Osteocyte (in vitro differentiated cells): ENCODE measurements at regions not wholly inside any gene's neighbourhood (a gene's known extent, or its start where the extent isn't known, plus 50 kb on each side); places are given as distances from the start of the nearest gene placed in this dataset.
"Not testable (repeated sequence)": the region's sequence is repeated elsewhere in the genome, so short reads cannot be mapped to it uniquely, and the experiment has no call there.

ENCODE experiments used
- DNase-seq: peaks from one replicate; pipeline ENCODE4 v3.0.0; 2021; ENCODE audit warnings: mixed read lengths; ENCODE audit not compliant: unreplicated experiment; ENCODE audit errors: extremely low spot score
- H3K27ac Mint-ChIP-seq: one replicate; pipeline ENCODE4 v1.8.0; 2021; ENCODE audit warnings: mild to moderate bottlenecking, mixed read lengths; ENCODE audit not compliant: unreplicated experiment
- H3K27me3 Mint-ChIP-seq: one replicate; pipeline ENCODE4 v1.8.0; 2021; ENCODE audit warnings: mixed read lengths; ENCODE audit not compliant: unreplicated experiment
- H3K36me3 Mint-ChIP-seq: one replicate; pipeline ENCODE4 v1.8.0; 2021; ENCODE audit warnings: mixed read lengths; ENCODE audit not compliant: unreplicated experiment
- H3K4me1 Mint-ChIP-seq: one replicate; pipeline ENCODE4 v1.8.0; 2021; ENCODE audit warnings: mixed read lengths; ENCODE audit not compliant: unreplicated experiment
- H3K4me3 Mint-ChIP-seq: one replicate; pipeline ENCODE4 v1.8.0; 2021; ENCODE audit warnings: mild to moderate bottlenecking, moderate library complexity, mixed read lengths; ENCODE audit not compliant: unreplicated experiment
- H3K9me3 Mint-ChIP-seq: one replicate; pipeline ENCODE4 v1.8.0; 2021; ENCODE audit warnings: mixed read lengths; ENCODE audit not compliant: unreplicated experiment
- CTCF ChIP-seq: fragments of 200-600 bp; sonication (generic); IDR thresholded peaks from 2 replicates; pipeline ENCODE4 v1.5.0; 2021; ENCODE audit warnings: antibody characterized with exemption, mild to moderate bottlenecking, moderate library complexity

- Mint-ChIP-seq H3K9me3 (no peaks in the 10 kb centered on the region), H3K4me1 (peaks cover 7% of the 10 kb centered on the region), H3K4me3 (no peak overlapping the region), H3K36me3 (no peaks in the 10 kb centered on the region), H3K27ac (no peak overlapping the region), H3K27me3 (no peaks in the 10 kb centered on the region)
- no peak for DNase-seq
- TF ChIP-seq CTCF = no peak
Measured at GRCh38 chr3:106349191-106349881, 480.5 kb upstream of the CBLB start.

DNA sequence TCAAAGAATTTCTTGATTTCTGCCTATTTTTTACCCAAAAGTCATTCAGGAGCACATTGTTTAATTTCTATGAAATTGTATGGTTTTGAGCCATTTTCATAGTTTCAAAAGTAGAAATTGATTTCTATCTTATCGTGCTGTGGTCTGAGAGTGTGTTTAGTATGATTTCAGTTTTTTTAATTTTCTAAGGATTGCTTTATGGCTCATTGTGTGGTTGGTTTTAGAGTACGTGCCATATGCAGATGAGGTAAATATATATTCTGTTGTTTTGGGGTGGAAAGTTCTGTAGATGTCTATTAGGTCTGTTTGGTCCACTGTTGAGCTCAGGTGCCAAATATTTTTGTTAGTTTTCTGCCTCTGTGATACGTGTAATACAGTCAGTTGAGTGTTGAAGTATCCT, 487.1 kb upstream of the CBLB start:
- no peak for TF ChIP-seq CTCF
- H3K4me3 Mint-ChIP-seq = no peak overlapping the region
- peaks cover 5% of the 10 kb centered on the region for H3K9me3 Mint-ChIP-seq
- H3K36me3 Mint-ChIP-seq = no peaks in the 10 kb centered on the region
- H3K4me1 Mint-ChIP-seq = no peaks in the 10 kb centered on the region
- no peak overlapping the region for H3K27ac Mint-ChIP-seq
- no peaks in the 10 kb centered on the region for H3K27me3 Mint-ChIP-seq
- no peak for DNase-seq

DNA sequence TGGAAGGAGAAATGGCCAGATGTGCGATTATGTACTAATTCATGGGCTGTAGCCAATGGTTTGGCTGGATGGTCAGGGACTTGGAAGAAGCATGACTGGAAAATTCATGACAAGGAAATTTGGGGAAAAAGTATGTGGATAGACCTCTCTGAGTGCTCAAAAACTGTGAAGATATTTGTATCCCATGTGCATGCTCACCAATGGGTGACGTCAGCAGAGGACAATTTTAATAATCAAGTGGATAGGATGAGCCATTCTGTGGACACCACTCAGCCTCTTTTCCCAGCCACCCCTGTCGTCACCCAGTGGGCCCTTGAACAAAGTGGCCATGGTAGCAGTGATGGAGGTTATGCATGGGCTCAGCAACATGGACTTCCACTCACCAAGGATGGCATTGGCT, 490.9 kb upstream of the CBLB start:
- H3K4me3 Mint-ChIP-seq = no peak overlapping the region
- H3K4me1 Mint-ChIP-seq = no peaks in the 10 kb centered on the region
- peaks cover 5% of the 10 kb centered on the region for H3K9me3 Mint-ChIP-seq
- H3K27ac Mint-ChIP-seq = no peak overlapping the region
- H3K36me3 Mint-ChIP-seq = no peaks in the 10 kb centered on the region
- DNase-seq = no peak
- no peaks in the 10 kb centered on the region for H3K27me3 Mint-ChIP-seq
- TF ChIP-seq CTCF = no peak

GRCh38 chr3:106360901-106361300, 492.1 kb upstream of the CBLB start:
- H3K9me3 Mint-ChIP-seq, H3K36me3 Mint-ChIP-seq, H3K4me1 Mint-ChIP-seq, H3K27ac Mint-ChIP-seq, H3K27me3 Mint-ChIP-seq, DNase-seq, H3K4me3 Mint-ChIP-seq: not testable (repeated sequence)

GRCh38 chr3:106364477-106364876, 495.7 kb upstream of the CBLB start:
- TF ChIP-seq CTCF = no peak
- Mint-ChIP-seq H3K9me3 (no peaks in the 10 kb centered on the region), H3K4me3 (no peak overlapping the region), H3K27ac (no peak overlapping the region), H3K27me3 (no peaks in the 10 kb centered on the region), H3K36me3 (no peaks in the 10 kb centered on the region), H3K4me1 (peaks cover 2% of the 10 kb centered on the region)
- no peak for DNase-seq
